ENCODE measurements at regions not wholly inside any gene's neighbourhood (a gene's known extent, or its start where the extent isn't known, plus 50 kb on each side); places are given as distances from the start of the nearest gene placed in this dataset.

GRCh38 chr16:6068063-6068462 is 970.5 kb upstream of the EEF2KMT start (continued):
- TF ChIP-seq PRDM2 (tag by site-specific recombination; IDR thresholded peaks at IDR 0.05; ENCODE audit: borderline replicate concordance) (no peak), ZNF341 (tag by site-specific recombination; IDR thresholded peaks at IDR 0.05; ENCODE audit: low read depth) (no peak), ZSCAN4 (tag by site-specific recombination; IDR thresholded peaks at IDR 0.05) (no peak), ZNF660 (tag by site-specific recombination; IDR thresholded peaks at IDR 0.05) (no peak), GLIS1 (tag by site-specific recombination; IDR thresholded peaks at IDR 0.05) (no peak)

- Histone ChIP-seq H3K4me3 (ENCODE audit: low read depth, low read length) (no peak overlapping the region), H3K9me3 (ENCODE audit: control insufficient read depth, insufficient read depth, low read depth, low read length) (no peaks in the 10 kb centered on the region), H3K36me3 (ENCODE audit: control insufficient read depth in 2 of 2, insufficient read depth in 1 of 2, low read length in 2 of 2) (no peaks in the 10 kb centered on the region), H3K4me1 (ENCODE audit: control insufficient read depth, insufficient read depth, low read length) (no peaks in the 10 kb centered on the region), H3K27ac (ENCODE audit: extremely low read depth, low read depth, low read length) (no peak overlapping the region)
- CTCF ChIA-PET = interaction anchor here (0.7 to 2.2 kb wide), 2 partner anchors 15 to 16 kb away, joined by 3 to 5 read pairs; no protein-coding TSS in a partner anchor
- TF ChIP-seq BCL11A (tag by site-specific recombination; IDR thresholded peaks at IDR 0.05; ENCODE audit: low read depth) (no peak), ZNF292 (tag by site-specific recombination; IDR thresholded peaks at IDR 0.05; ENCODE audit: borderline replicate concordance, low read depth) (no peak)
- POLR2A ChIA-PET = no interaction called here
These were observed 969.1 kb upstream of the EEF2KMT start for GRCh38 chr16:6066652-6067051.

- Histone ChIP-seq H3K27ac (ENCODE audit: extremely low read depth, low read depth, low read length) (no peak overlapping the region), H3K36me3 (ENCODE audit: control insufficient read depth in 2 of 2, insufficient read depth in 1 of 2, low read length in 2 of 2) (no peaks in the 10 kb centered on the region), H3K9me3 (ENCODE audit: control insufficient read depth, insufficient read depth, low read depth, low read length) (no peaks in the 10 kb centered on the region), H3K4me1 (ENCODE audit: control insufficient read depth, insufficient read depth, low read length) (no peaks in the 10 kb centered on the region), H3K4me3 (ENCODE audit: low read depth, low read length) (no peak overlapping the region)
- no peak for TF ChIP-seq ZNF677 (tag by site-specific recombination; IDR thresholded peaks at IDR 0.05)
- TF ChIP-seq EGR2 (tag by site-specific recombination; IDR thresholded peaks at IDR 0.05; ENCODE audit: low read depth) = no peak
- no peak for TF ChIP-seq ZNF248 (tag by site-specific recombination; IDR thresholded peaks at IDR 0.05)
- CTCF ChIA-PET = interaction anchor here (0.6 kb wide), 1 partner anchor 241 kb away, joined by 3 read pairs; no protein-coding TSS in a partner anchor
- POLR2A ChIA-PET = no interaction called here
These were observed 965.9 kb upstream of the EEF2KMT start for GRCh38 chr16:6063526-6063925.

- Histone ChIP-seq H3K9me3 (ENCODE audit: control insufficient read depth, insufficient read depth, low read depth, low read length) (no peaks in the 10 kb centered on the region), H3K27ac (ENCODE audit: extremely low read depth, low read depth, low read length) (no peak overlapping the region), H3K4me1 (ENCODE audit: control insufficient read depth, insufficient read depth, low read length) (no peaks in the 10 kb centered on the region), H3K4me3 (ENCODE audit: low read depth, low read length) (no peak overlapping the region), H3K36me3 (ENCODE audit: control insufficient read depth in 2 of 2, insufficient read depth in 1 of 2, low read length in 2 of 2) (no peaks in the 10 kb centered on the region)
- POLR2A ChIA-PET = no interaction called here
- CTCF ChIA-PET = no interaction called here
- no peak for TF ChIP-seq ZNF677 (tag by site-specific recombination; IDR thresholded peaks at IDR 0.05)
- TF ChIP-seq ZSCAN5A (tag by site-specific recombination; IDR thresholded peaks at IDR 0.05) = no peak
- TF ChIP-seq ZNF692 (tag by site-specific recombination; IDR thresholded peaks at IDR 0.05) = no peak
- TF ChIP-seq PRDM6 (tag by site-specific recombination; IDR thresholded peaks at IDR 0.05) = no peak
- TF ChIP-seq ZNF623 (tag by site-specific recombination; IDR thresholded peaks at IDR 0.05) = no peak
- TF ChIP-seq HOXD13 (CRISPR knock-in tag; IDR thresholded peaks at IDR 0.05; ENCODE audit: borderline replicate concordance) = no peak
- no peak for TF ChIP-seq ZNF76 (tag by site-specific recombination; IDR thresholded peaks at IDR 0.05; ENCODE audit: borderline replicate concordance, low read depth)
- no peak for TF ChIP-seq ZNF292 (tag by site-specific recombination; IDR thresholded peaks at IDR 0.05; ENCODE audit: borderline replicate concordance, low read depth)
- TF ChIP-seq OSR2 (tag by site-specific recombination; IDR thresholded peaks at IDR 0.05) = no peak
- TF ChIP-seq ZNF830 (tag by site-specific recombination; IDR thresholded peaks at IDR 0.05; ENCODE audit: low read depth) = no peak
These were observed 962.1 kb upstream of the EEF2KMT start for GRCh38 chr16:6059671-6060070.

Data from HEK293 (cell line).